Occipital lobe (tissue), 1 donor: ENCODE measurements at regions not wholly inside any gene's neighbourhood (a gene's known extent, or its start where the extent isn't known, plus 50 kb on each side); places are given as distances from the start of the nearest gene placed in this dataset.

Experiments
- DNase-seq: peaks from one replicate; lab custom pipeline; 2025; lab: John Stamatoyannopoulos, UW

DNA sequence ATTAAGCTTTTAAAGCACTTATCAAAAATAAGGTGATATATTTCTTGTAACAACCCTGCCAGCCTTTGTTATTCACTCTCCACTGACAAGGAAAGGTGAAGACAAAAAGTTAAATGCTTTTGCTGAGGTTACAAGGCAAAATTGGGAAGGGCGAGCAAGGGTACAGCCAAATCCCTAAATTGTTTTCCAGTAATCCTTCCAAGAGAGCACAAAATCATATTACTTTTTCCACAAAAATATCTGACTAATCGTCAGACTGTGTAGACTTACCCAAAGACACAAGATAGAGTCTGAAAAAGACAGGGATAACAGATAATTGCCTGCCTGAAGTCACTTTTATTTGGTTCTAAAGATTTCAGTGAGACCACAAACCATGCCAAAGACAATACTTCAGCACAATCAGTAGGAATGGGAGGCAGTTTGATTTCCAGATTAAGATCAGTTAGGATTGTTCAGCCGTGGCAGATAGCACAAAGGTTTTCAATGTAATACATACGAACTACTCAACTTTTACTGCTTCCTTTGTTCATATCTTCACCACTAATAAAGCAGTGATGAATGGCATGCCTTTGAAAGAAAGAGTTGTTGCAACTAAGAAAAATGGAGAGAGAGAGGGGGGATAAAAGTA, 383.8 kb upstream of the TUSC1 start:
- DNase-seq: no peak

DNA sequence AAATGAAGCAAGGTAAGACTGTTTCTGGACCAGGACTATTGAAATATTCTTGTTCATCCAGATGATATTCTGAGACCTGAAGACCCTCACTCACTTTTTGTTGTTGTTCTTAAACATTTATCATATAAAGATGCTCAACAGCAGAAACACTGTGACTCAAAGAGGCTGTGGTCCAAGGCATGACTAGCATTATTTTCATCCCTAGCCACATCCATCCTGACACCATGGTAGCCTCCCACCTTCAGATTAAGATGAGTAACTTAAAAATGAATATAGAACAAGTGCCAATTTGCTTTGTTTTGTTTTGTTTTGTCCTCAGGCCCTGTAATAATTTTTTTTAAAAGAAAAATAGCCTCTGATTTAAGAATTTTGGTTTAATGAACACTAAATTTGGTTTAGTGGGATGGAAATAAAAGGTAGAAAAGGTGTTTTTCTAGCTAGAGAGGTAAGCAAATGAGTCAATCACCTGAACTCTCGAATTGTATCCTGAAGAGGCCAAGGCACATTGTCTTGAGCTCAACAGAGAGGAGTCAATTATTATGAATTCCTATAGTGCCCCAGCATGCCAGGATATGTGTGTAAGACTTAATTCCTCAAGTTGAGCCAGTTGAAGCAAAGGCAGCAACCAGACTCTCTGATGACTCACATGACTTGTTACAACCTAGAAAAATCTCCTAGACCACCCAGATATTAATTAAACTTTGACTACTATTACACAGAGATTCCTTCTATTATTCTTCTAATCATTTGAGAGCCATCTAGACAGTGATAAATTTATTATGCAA, 380.1 kb upstream of the TUSC1 start:
- DNase-seq: no peak

DNA sequence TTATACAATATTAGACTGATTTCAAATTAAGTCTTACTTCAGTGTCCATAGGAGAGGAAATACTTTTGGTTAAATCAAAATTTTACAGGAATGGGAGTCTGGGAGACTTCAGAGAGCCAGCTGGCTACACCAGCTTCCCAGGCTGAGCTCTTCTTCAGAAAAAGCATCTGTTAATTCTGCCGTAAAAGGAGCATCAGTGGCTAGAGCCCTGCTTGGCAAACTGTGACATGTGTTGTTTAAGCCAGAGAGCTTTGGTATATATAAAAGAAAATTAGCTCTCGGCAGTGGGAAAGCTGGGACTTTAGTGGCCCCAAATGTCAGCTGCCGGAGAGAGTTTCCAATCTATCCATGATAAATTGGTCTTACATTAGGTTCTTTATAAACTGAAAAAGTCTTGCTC, 378.8 kb upstream of the TUSC1 start:
- DNase-seq: no peak

DNA sequence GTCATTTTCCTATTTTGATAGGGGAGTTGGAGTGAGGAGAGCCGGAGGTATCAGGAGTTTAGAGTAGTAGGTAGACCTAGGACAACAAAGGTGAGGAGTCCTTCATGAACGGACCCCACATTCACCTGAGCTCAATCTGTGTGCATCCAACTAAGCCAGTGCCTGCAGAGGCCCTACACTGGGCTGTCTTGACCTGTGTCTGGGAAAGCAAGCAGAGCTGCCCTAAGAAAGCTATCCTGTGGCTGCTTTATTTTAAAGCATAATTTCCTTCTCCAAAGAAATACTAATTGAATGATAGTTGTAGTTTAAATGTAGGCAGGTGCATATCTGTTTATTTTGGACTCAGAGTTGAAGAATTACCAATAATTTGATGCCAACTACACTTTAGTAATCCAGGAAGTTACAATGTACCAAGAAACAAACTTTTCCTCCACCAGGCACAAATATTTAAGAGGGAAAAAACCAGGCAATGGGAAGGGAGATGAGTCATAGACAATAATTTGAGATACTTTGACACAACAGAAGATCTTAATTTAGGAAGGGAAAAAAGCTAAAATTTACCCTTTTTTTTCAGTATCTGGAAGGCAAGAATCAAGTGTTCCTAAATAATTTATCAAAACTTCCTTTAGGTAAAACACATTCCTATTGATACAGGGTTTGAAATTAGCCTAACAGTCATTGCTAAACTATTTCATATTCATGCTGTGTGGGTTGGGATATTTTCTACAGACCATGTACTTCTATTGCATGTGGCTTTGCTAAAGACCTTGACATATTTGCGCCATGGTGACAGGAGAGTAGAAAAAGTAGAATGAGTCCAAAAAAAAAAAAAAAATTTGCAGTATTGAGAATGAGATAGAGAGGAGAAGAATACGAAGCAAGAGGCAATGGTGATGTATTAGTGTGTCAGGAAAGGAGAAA, 376.6 kb upstream of the TUSC1 start:
- DNase-seq: no peak

DNA sequence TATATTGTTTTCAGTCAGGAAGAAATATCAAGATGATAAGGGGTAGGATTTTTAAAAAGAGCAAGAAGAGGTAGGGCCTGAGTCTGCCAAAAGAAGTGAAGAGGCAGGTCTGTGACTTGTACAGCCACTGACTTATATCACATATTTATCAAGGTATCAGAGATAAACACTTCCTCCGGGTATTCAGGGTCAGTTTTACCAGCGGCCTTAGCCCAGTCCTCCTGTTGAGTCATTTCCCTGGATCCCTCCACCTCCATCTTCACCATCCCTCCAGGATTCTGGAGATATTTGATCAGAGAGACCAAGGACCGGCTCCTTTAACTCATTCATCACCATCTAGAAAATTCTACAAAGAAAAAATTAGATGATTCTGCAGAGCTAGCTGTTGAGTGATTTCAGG, 375.7 kb upstream of the TUSC1 start:
- DNase-seq: no peak

DNA sequence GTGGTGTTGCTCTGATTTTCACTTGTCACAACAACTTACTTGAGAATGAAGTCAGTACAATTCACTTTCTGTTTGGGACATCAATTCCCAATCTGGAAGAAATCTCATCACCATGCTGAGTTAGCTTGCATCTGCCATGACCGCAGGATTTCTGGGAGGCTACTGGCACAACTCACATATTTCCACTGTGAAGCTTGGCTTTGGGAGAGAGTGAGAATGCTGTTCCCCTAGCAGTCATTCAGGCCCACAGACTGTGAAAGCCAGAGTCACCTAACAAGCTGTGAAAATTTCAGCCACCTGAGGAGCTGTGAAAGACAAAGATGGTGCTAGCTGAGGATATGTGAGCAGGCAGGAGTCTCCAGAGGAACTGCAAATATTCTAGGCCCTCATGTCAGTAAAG, 365.2 kb upstream of the TUSC1 start:
- DNase-seq: no peak

DNA sequence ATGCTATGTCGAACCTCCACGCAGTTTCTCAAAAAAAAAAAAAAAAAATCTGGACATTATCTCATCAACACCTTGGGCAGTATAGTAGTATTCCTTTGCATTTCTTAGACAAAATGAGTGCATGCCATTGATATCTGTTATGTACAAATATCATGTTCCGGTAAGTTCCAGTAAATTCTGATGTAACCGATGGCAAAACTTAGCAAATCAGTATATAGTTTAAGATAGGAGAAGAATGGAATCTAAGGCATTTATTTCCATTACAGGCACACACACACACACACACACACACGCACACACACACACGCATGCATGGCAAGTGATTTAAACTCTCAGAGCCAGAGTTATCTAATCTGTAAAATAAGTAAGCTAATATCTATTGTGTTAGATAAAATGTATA, 356.5 kb upstream of the TUSC1 start:
- DNase-seq: no peak

DNA sequence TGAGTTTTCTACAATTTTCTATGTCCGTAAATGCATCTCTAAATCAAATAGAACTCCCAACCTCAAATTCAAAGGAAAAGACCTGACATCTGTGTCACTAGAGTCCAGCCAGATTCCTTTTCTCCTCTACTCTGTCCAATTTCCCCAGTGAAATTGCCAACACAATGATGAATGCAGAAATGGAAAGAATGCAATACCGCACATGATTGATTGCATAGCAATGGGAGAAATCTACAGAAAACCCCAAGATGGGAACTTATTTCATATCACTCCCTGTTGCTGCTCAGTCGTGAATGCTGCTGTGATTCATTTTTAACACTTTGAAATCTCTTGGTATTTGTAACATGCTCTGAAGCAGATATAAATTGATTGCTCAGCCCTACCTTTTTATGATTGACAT, 355.1 kb upstream of the TUSC1 start:
- no peak for DNase-seq

DNA sequence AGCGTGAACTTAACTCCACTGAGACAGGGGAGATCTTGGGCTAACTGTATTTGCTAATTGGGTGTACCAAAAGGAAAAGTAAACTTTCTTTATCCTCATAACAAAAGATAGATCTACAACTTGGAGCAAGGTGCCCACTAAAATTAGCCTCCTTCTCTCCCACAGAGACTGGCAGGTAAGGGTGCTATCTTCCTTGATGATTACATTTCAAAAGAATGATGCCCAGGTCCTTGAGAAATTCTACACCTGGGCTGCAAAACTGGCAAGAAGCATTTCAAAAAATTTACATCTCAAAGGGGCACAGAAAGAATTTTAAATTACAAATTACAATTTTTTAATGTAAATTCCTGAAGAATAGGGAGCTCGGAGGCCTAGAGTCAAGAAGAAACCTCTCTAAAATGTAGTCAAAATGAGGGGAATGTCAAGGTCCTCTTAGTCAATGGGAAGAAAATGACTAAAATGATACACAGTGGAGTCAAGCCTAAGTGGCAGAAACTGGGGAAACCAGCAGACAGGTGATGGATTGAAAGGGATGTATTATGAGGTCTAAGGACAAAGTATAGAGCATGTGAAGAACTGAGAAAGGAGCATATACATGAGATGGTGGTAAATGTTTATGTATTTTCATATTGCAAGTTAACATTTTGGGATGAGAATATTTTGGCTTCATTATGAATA, 348.3 kb upstream of the TUSC1 start:
- DNase-seq: no peak

DNA sequence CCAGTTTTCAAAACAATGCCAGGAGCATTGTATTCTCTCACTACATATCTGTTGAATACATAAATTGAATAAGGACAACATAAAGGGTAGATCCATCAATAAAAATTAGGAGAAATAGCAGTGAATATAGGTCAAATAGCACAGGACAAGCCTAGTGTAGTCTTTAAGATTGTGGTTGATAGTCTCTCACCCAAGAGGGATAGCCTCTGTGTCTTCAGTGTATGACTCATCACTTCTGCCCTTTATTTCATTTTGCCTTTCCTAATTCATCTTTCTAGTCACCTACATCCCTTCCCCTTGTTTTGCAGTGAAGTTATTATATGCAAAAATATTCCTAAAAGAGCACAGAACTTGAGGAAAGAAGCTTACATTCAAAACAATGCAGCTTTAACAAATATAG, 335.0 kb upstream of the TUSC1 start:
- no peak for DNase-seq

DNA sequence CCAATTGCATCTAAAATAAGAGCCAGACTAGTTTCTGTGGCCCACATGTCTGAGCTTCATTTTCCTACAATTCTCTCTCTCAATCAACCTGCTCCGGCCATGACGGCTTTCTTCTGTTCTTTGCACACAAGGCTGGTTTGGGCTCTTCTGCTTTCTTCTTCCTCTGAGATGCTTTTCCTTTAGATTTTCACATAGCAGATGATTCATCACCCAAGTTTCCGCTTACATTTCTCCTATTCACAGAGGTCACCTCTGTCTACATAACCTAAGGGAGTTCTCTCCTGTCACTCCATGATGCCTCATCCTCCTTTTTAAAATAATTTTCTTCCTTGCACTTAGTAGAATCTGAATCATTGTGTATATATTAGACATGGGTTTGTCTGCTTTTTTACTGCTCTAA, 334.6 kb upstream of the TUSC1 start:
- DNase-seq: no peak

DNA sequence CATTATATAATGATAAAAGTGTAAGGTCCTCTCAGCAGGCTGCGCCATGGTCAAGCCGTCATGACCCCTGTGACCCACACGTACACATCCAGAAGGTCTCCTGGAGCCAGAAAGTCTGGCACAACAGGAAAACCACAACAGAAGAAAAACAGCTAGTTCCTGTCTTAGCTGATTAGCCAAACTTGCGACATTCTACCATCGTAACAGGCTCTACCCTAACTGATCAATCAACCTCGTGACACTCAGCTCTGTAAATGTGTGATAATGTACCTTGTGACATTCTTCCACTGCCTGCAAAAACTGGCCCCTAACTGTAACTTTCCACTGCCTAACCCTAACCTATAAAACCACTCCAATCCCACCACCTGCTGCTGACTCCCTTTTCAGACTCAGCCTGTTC, 316.4 kb upstream of the TUSC1 start:
- no peak for DNase-seq

DNA sequence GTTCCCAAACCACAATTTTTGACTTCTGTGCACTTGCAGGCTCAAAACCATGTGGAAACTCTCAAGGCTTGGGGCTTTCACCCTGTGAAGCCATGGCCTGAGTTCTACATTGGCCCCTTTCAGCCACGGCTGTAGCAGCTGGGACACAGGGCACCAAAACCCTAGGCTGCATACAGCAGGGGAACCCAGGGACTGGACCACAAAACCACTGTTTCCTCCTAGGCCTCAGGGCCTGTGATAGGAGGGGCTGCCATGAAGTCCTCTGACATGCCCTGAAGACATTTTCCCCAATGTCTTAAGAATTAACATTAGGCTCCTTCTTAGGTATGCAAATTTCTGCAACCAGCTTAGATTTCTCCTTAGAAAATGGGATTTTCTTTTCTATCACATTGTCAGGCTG, 312.1 kb upstream of the TUSC1 start:
- no peak for DNase-seq

DNA sequence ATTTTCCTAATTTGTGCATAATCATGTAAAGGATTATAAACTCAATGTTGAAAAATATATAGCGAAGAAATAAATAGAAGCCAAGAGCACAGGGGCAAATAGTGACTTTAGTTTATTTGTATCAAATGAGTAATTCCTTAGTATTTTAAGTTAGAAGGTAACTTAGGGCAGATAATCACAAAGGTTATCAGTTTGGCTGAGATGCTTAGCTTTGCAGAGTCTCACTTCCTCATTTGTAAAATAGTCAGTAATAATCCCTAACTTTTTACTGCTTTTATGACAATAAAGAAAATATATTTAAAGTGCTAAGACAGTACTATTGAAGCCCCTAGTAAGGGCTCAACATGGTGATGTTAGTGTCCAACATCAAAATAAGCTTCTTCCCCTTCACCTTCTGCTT, 297.4 kb upstream of the TUSC1 start:
- DNase-seq: no peak

DNA sequence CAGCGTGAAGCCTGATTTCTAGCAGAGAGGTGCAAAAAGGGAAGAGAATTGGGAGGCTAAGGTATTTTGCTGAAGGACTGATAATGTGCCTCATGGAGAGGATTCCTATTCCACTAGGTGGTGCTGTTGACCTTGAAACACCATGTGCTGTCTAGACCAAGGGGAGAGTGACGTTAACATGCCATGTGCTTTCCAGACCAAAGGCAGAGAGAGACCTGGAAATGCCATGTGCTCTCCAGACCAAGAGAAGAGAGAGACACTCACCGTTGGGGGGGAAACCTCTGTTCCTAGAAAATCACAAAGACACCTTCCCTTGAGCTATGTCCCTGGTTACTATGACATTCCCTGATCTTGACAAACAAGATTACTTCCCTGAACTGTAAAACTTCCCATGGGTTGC, 286.0 kb upstream of the TUSC1 start:
- DNase-seq: no peak

DNA sequence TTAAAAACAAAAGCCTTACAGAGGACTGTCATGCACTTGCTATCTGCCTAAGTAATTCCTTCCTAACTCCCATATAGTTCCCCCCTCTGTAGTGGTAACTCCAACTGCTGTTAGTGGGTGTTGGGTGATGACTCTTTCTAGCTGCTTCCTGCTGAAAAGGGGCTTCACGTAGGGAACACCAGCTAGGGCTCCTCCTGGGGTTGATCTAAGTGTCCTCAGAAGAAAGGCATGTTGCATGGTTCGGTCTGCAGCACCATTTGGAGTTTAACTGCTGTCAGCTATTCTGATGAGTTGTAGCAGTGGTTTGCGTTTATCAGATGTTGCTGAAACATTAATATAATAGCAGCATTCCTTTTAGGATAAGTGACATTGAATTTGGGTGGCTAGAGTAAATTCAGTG, 281.9 kb upstream of the TUSC1 start:
- DNase-seq: no peak

DNA sequence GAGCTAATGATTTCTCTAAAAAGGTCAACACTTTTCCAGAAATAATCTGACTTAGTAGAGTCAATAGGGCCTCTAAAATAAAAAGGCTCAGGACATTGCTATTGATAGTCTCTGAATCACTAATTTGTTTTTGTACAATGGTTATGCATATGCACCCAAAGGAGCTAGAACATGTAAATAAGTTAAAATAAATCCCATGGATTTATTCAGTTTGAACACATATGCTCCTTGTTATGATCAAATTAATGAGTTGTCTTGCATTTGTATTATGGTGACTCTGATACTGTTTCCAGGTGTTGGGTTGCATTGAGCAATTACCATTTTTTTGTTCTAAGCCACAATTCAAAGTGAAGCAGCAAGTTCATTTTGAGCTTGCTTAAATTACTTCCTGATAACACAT, 276.0 kb upstream of the TUSC1 start:
- no peak for DNase-seq

DNA sequence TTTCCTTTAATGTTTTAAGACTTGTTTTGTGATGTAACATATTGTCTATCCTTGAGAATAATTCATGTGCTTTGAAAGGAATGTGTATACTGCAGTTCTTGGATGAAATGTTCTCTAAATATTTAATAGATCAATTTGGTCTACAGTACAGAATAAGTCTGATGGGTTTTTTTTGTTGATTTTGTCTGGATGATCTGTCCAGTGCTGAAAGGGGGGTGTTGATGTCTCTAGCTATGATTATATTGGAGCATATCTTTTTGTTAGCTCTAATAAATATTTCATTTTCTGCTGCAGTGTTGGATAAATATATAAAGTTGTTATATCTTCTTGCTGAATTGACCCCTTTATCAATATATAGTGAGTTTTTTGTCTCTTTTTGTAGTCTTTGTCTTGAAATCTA, 269.9 kb upstream of the TUSC1 start:
- DNase-seq: no peak

DNA sequence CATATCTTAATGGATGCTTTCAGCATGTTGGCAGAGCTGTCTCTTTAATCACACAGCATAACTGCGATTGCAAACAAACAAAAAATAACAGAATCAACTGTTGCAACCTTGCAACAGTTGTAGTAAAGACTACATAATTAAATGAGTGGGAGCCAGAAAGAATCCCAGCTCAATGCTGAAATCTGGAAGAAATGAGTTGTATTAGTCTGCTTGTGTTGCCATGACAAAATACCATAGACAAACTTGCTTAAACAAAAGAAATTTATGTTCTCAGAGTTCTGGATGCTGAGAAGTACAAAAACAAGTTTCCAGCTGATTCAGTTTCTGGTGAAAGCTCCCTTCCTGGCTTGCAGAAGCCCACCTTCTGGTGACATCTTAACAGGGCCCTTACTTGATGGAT, 260.9 kb upstream of the TUSC1 start:
- no peak for DNase-seq

DNA sequence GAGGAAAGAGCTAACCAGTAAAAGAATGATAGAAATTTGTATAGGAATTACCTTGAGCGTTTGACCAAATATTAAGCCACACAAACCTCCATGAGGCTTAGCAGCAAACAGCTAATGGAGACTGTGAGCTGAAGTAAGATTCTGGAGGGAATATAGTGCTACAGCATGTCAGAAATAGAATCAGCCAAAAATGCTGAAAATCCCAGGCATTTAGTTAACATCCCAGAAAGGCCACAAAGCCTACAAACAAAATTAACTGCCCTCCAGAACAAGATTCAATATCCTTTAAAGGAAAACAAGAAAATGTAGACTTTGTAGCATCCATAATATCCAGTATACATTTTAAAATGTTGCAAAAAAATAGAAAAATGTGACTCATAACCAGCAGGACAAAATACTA, 257.8 kb upstream of the TUSC1 start:
- DNase-seq: no peak

DNA sequence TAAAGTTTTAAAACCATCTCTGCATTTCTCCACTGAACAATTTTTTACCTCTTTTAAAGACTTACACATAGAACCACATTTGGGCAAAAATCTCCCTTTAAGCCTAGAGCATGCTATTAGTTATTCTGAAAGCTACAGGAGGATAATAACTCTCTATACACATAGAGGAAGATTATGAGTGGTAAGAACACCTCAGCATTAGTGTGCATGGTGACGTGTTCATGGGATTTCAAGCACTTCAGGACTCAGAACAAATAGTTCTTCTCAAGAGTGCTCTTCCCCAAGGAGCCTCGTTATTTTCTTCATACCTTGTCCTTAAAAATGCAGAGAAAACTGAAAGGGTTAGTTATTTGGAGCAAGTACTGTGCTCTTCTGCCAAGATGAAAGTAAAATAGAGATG, 256.9 kb upstream of the TUSC1 start:
- DNase-seq: no peak

DNA sequence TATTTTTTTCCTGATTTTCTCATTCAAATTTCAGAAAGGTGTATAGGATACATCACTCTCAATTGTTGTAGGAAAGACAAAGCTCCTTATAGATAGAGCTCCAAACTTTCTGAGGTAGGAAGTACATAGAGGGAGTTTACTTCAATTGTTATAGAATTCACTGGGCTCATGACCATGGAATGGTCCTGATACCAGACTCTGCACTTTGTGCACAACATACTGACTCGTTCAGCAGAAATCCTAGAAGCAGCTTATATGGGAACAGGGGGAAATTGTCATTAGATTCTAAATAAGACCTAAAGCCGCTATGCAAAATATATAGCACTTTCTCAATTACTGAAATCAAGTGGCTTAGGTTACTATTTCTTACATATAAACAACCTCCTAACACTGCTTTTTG, 240.5 kb upstream of the TUSC1 start:
- no peak for DNase-seq
